Colonic mucosa (tissue), 4 donors: ENCODE measurements at regions not wholly inside any gene's neighbourhood (a gene's known extent, or its start where the extent isn't known, plus 50 kb on each side); places are given as distances from the start of the nearest gene placed in this dataset.

ENCODE experiments used
- DNase-seq: peaks from one replicate; pipeline ENCODE4 v3.0.0-alpha.2; 2020
- H3K27ac ChIP-seq: fragments of 200-600 bp; one replicate; pipeline ENCODE4 v1.8.0; 2021
- H3K27me3 ChIP-seq: fragments of 200-600 bp; one replicate; pipeline ENCODE4 v1.8.0; 2021
- H3K36me3 ChIP-seq: fragments of 200-600 bp; one replicate; pipeline ENCODE4 v1.8.0; 2021
- H3K4me1 ChIP-seq: fragments of 200-600 bp; one replicate; pipeline ENCODE4 v1.8.0; 2021; ENCODE audit warnings: mild to moderate bottlenecking
- H3K4me3 ChIP-seq: fragments of 200-600 bp; one replicate; pipeline ENCODE4 v1.8.0; 2021
- H3K9ac ChIP-seq, 2 donors: one replicate each; pipeline ENCODE4 v1.7.0; 2013; ENCODE audit warnings: control low read depth in 2 of 2, low read depth in 2 of 2, low read length in 2 of 2
- H3K9me3 ChIP-seq: fragments of 200-600 bp; one replicate; pipeline ENCODE4 v1.8.0; 2021
- CTCF ChIP-seq: fragments of 200-600 bp; IDR thresholded peaks from one replicate; pipeline ENCODE4 v1.8.0; 2022; ENCODE audit warnings: antibody characterized with exemption, mild to moderate bottlenecking
- intact Hi-C: fragments of 100-400 bp; cut with DNase I; formaldehyde crosslinking; loops from one replicate; pipeline ENCODE4 v1.14.1; 2022
- donor health status: healthy.
- donor health status: DM: no; HTN: no; CAD: no.
- donor health status: DM: no; HTN: no; CAD: no.

GRCh38 chr22:48147831-48148230 lies 1385.4 kb downstream of the TBC1D22A start:
- Histone ChIP-seq H3K4me1 (no peaks in the 10 kb centered on the region), H3K9ac (no peak overlapping the region), H3K9me3 (no peaks in the 10 kb centered on the region), H3K4me3 (no peak overlapping the region), H3K36me3 (no peaks in the 10 kb centered on the region), H3K27ac (no peak overlapping the region), H3K27me3 (no peaks in the 10 kb centered on the region)
- DNase-seq, result no peak
- intact Hi-C loops, result no loop called here
- no peak for TF ChIP-seq CTCF

- no peak for DNase-seq
- Histone ChIP-seq H3K27ac (no peak overlapping the region), H3K4me1 (no peaks in the 10 kb centered on the region), H3K4me3 (no peak overlapping the region), H3K27me3 (no peaks in the 10 kb centered on the region), H3K9ac (no peak overlapping the region), H3K36me3 (no peaks in the 10 kb centered on the region), H3K9me3 (no peaks in the 10 kb centered on the region)
- intact Hi-C loops, result no loop called here
- TF ChIP-seq CTCF, result no peak
These were observed 1385.0 kb downstream of the TBC1D22A start for GRCh38 chr22:48147404-48147803.

GRCh38 chr22:48146426-48146825 lies 1384.0 kb downstream of the TBC1D22A start:
- DNase-seq, result no peak
- H3K4me3 ChIP-seq, result no peak overlapping the region
- no peak for TF ChIP-seq CTCF
- H3K27me3 ChIP-seq, result no peaks in the 10 kb centered on the region
- H3K36me3 ChIP-seq, result no peaks in the 10 kb centered on the region
- no peak overlapping the region for H3K27ac ChIP-seq
- no peaks in the 10 kb centered on the region for H3K4me1 ChIP-seq
- H3K9me3 ChIP-seq, result no peaks in the 10 kb centered on the region
- intact Hi-C loops, result no loop called here
- H3K9ac ChIP-seq, result no peak overlapping the region

- TF ChIP-seq CTCF, result no peak
- H3K27me3 ChIP-seq, result no peaks in the 10 kb centered on the region
These were observed 1383.3 kb downstream of the TBC1D22A start for GRCh38 chr22:48145738-48146137.

GRCh38 chr22:48144318-48144717 lies 1381.9 kb downstream of the TBC1D22A start:
- Histone ChIP-seq H3K4me1 (no peaks in the 10 kb centered on the region), H3K9ac (no peak overlapping the region), H3K36me3 (no peaks in the 10 kb centered on the region), H3K4me3 (no peak overlapping the region), H3K27ac (no peak overlapping the region), H3K27me3 (no peaks in the 10 kb centered on the region), H3K9me3 (no peaks in the 10 kb centered on the region)
- intact Hi-C loops, result no loop called here
- TF ChIP-seq CTCF, result no peak
- DNase-seq, result no peak

More at GRCh38 chr22:48145738-48146137, 1383.3 kb downstream of the TBC1D22A start:
- Histone ChIP-seq H3K36me3 (no peaks in the 10 kb centered on the region), H3K4me1 (no peaks in the 10 kb centered on the region), H3K4me3 (no peak overlapping the region), H3K27ac (no peak overlapping the region), H3K9me3 (no peaks in the 10 kb centered on the region), H3K9ac (no peak overlapping the region)
- DNase-seq, result no peak
- intact Hi-C loops, result no loop called here

GRCh38 chr22:48143856-48144255 lies 1381.4 kb downstream of the TBC1D22A start:
- Histone ChIP-seq H3K4me1 (no peaks in the 10 kb centered on the region), H3K36me3 (no peaks in the 10 kb centered on the region), H3K9ac (no peak overlapping the region), H3K27ac (no peak overlapping the region), H3K4me3 (no peak overlapping the region), H3K9me3 (no peaks in the 10 kb centered on the region), H3K27me3 (no peaks in the 10 kb centered on the region)
- intact Hi-C loops, result no loop called here
- no peak for DNase-seq
- TF ChIP-seq CTCF, result no peak
